Muscle of leg (tissue), 3 donors: ENCODE measurements at regions not wholly inside any gene's neighbourhood (a gene's known extent, or its start where the extent isn't known, plus 50 kb on each side); places are given as distances from the start of the nearest gene placed in this dataset.

Experiments
- DNase-seq: peaks from one replicate; pipeline ENCODE4 v3.0.0; 2013
- H3K27ac ChIP-seq: one replicate; pipeline ENCODE4 v1.5.1; 2013; ENCODE audit warnings: mild to moderate bottlenecking, low read length, control low read depth
- H3K27me3 ChIP-seq: one replicate; pipeline ENCODE4 v1.6.1; 2013; ENCODE audit warnings: low read length; ENCODE audit not compliant: control insufficient read depth, insufficient read depth
- H3K36me3 ChIP-seq: one replicate; pipeline ENCODE4 v1.6.1; 2013; ENCODE audit warnings: low read length; ENCODE audit not compliant: control insufficient read depth, insufficient read depth
- H3K4me1 ChIP-seq: one replicate; pipeline ENCODE4 v1.6.1; 2013; ENCODE audit warnings: low read length; ENCODE audit not compliant: control insufficient read depth, insufficient read depth
- H3K4me3 ChIP-seq: one replicate; pipeline ENCODE4 v1.5.1; 2013; ENCODE audit warnings: low read length, control low read depth
- H3K9me3 ChIP-seq: replicated peaks from 2 replicates; pipeline ENCODE4 v1.6.1; 2013; ENCODE audit warnings: low read depth, low read length; ENCODE audit not compliant: control insufficient read depth
- WGBS: methylation state at CpG from one replicate; pipeline ENCODE4 v1.1.5; 2013; ENCODE audit warnings: missing lambda C conversion rate; ENCODE audit not compliant: insufficient coverage; 5-methylcytosine and 5-hydroxymethylcytosine counted together

- no peaks in the 10 kb centered on the region for H3K36me3 ChIP-seq
- DNase-seq, result no peak
- H3K4me3 ChIP-seq, result no peak overlapping the region
- H3K27ac ChIP-seq, result no peak overlapping the region
- H3K27me3 ChIP-seq, result peaks cover 10% of the 10 kb centered on the region
- no peaks in the 10 kb centered on the region for H3K9me3 ChIP-seq
- WGBS, result 89% methylated on average over 4 of the region's 4 CpGs
- H3K4me1 ChIP-seq, result no peaks in the 10 kb centered on the region
These were observed 156.4 kb downstream of the AACS start for GRCh38 chr12:125221602-125222001.

GRCh38 chr12:125222876-125223275, 157.6 kb downstream of the AACS start:
- WGBS, result 79% methylated on average over 2 of the region's 3 CpGs

GRCh38 chr12:125225641-125226040, 160.4 kb downstream of the AACS start:
- H3K9me3 ChIP-seq, result no peaks in the 10 kb centered on the region
- H3K4me1 ChIP-seq, result no peaks in the 10 kb centered on the region
- H3K36me3 ChIP-seq, result no peaks in the 10 kb centered on the region
- 97% methylated on average over 3 of the region's 4 CpGs for WGBS
- DNase-seq, result no peak
- peaks cover 2% of the 10 kb centered on the region for H3K27me3 ChIP-seq
- no peak overlapping the region for H3K27ac ChIP-seq
- H3K4me3 ChIP-seq, result no peak overlapping the region

More at GRCh38 chr12:125222876-125223275, 157.6 kb downstream of the AACS start:
- DNase-seq, result peak; percentile 7
- no peak overlapping the region for H3K4me3 ChIP-seq
- no peaks in the 10 kb centered on the region for H3K4me1 ChIP-seq
- no peak overlapping the region for H3K27ac ChIP-seq
- peaks cover 10% of the 10 kb centered on the region for H3K27me3 ChIP-seq
- H3K9me3 ChIP-seq, result no peaks in the 10 kb centered on the region
- H3K36me3 ChIP-seq, result no peaks in the 10 kb centered on the region

- H3K36me3 ChIP-seq, result no peaks in the 10 kb centered on the region
- H3K27me3 ChIP-seq, result peaks cover 2% of the 10 kb centered on the region
- no peaks in the 10 kb centered on the region for H3K4me1 ChIP-seq
- no peak overlapping the region for H3K4me3 ChIP-seq
- WGBS, result 81% methylated on average over 15 of the region's 18 CpGs
- no peaks in the 10 kb centered on the region for H3K9me3 ChIP-seq
- no peak overlapping the region for H3K27ac ChIP-seq
- no peak for DNase-seq
These were observed 163.5 kb downstream of the AACS start for GRCh38 chr12:125228519-125229260.

GRCh38 chr12:125229878-125230530, 164.8 kb downstream of the AACS start:
- no peak overlapping the region for H3K27ac ChIP-seq
- H3K4me1 ChIP-seq, result no peaks in the 10 kb centered on the region
- no peaks in the 10 kb centered on the region for H3K9me3 ChIP-seq
- no peak overlapping the region for H3K4me3 ChIP-seq
- 87% methylated on average over 10 of the region's 14 CpGs for WGBS
- no peaks in the 10 kb centered on the region for H3K36me3 ChIP-seq
- H3K27me3 ChIP-seq, result peaks cover 2% of the 10 kb centered on the region
- no peak for DNase-seq

- WGBS, result no CpG with 5 or more reads among the region's 1 CpG
- Histone ChIP-seq H3K9me3 (no peaks in the 10 kb centered on the region), H3K4me1 (no peaks in the 10 kb centered on the region)
These were observed 168.1 kb downstream of the AACS start for GRCh38 chr12:125233319-125233718.

GRCh38 chr12:125239563-125239962, 174.3 kb downstream of the AACS start:
- no peak for DNase-seq
- Histone ChIP-seq H3K36me3 (no peaks in the 10 kb centered on the region), H3K4me3 (no peak overlapping the region), H3K27me3 (peaks cover 9% of the 10 kb centered on the region), H3K4me1 (no peaks in the 10 kb centered on the region), H3K9me3 (no peaks in the 10 kb centered on the region), H3K27ac (no peak overlapping the region)
- 94% methylated on average over 11 of the region's 11 CpGs for WGBS

More at GRCh38 chr12:125233319-125233718, 168.1 kb downstream of the AACS start:
- Histone ChIP-seq H3K27ac (no peak overlapping the region), H3K4me3 (no peak overlapping the region), H3K36me3 (no peaks in the 10 kb centered on the region), H3K27me3 (peaks cover 2% of the 10 kb centered on the region)
- DNase-seq, result no peak

GRCh38 chr12:125240717-125241116, 175.5 kb downstream of the AACS start:
- no peak for DNase-seq
- peaks cover 4% of the 10 kb centered on the region for H3K4me1 ChIP-seq
- WGBS, result 22% methylated on average over 9 of the region's 17 CpGs
- no peaks in the 10 kb centered on the region for H3K36me3 ChIP-seq
- H3K4me3 ChIP-seq, result no peak overlapping the region
- H3K27me3 ChIP-seq, result peaks cover 15% of the 10 kb centered on the region
- H3K27ac ChIP-seq, result no peak overlapping the region
- no peaks in the 10 kb centered on the region for H3K9me3 ChIP-seq

- no peak overlapping the region for H3K27ac ChIP-seq
- no peaks in the 10 kb centered on the region for H3K36me3 ChIP-seq
- no peaks in the 10 kb centered on the region for H3K9me3 ChIP-seq
- DNase-seq, result no peak
- H3K27me3 ChIP-seq, result peaks cover 24% of the 10 kb centered on the region
- 45% methylated on average over 6 of the region's 11 CpGs for WGBS
- H3K4me1 ChIP-seq, result peaks cover 12% of the 10 kb centered on the region
- H3K4me3 ChIP-seq, result no peak overlapping the region
These were observed 178.6 kb downstream of the AACS start for GRCh38 chr12:125243811-125244210.

GRCh38 chr12:125244338-125244737, 179.1 kb downstream of the AACS start:
- 100% methylated on average over 1 of the region's 8 CpGs for WGBS
- no peak for DNase-seq
- H3K27me3 ChIP-seq, result peaks cover 24% of the 10 kb centered on the region

More at GRCh38 chr12:125244338-125244737, 179.1 kb downstream of the AACS start:
- H3K9me3 ChIP-seq, result no peaks in the 10 kb centered on the region
- H3K36me3 ChIP-seq, result no peaks in the 10 kb centered on the region
- H3K4me1 ChIP-seq, result peaks cover 12% of the 10 kb centered on the region
- no peak overlapping the region for H3K27ac ChIP-seq
- no peak overlapping the region for H3K4me3 ChIP-seq
